ENCODE measurements at regions not wholly inside any gene's neighbourhood (a gene's known extent, or its start where the extent isn't known, plus 50 kb on each side); places are given as distances from the start of the nearest gene placed in this dataset.
A peak's percentile ranks its signal among the peaks of the same experiment; 100 is the strongest.
"Not testable (repeated sequence)": the region's sequence is repeated elsewhere in the genome, so short reads cannot be mapped to it uniquely, and the experiment has no call there.

DNA sequence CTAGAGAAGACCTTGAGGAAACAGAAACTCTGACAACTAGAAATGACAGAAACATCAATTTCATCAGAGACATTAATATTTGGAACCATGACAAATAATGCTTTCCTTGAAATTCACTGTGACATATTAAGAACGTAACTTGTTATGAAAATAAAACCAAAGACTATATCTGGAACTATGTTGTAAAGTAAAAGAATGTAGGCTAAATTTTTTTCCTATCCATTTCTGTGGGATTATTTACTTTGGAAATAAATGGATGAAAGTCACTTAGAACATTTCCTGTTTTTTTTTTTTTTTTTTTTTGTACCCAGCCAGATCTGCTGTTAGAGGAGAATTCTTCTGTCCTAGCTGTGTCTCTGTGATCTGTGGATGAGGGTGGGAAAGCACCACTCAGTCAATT lies 255.9 kb downstream of the SPRY1 start:
- Histone ChIP-seq H3K4me1 (ENCODE audit: control insufficient read depth, extremely low read depth, insufficient read depth, low read length) (peaks cover 9% of the 10 kb centered on the region), H2AFZ (ENCODE audit: low read length) (no peak overlapping the region), H3K9me3 (ENCODE audit: control insufficient read depth, insufficient read depth, low read depth, low read length) (no peaks in the 10 kb centered on the region), H3K36me3 (ENCODE audit: control insufficient read depth, insufficient read depth, low read length) (no peaks in the 10 kb centered on the region), H3K4me2 (ENCODE audit: extremely low read depth, insufficient read depth, low read length) (peak overlapping the region; percentile 3), H3K79me2 (ENCODE audit: control insufficient read depth, insufficient read depth, low read length) (no peaks in the 10 kb centered on the region), H4K20me1 (ENCODE audit: control insufficient read depth, extremely low read depth, insufficient read depth, low read length) (no peaks in the 10 kb centered on the region), H3K27ac (ENCODE audit: insufficient read depth, low read length) (no peak overlapping the region), H3K9ac (ENCODE audit: insufficient read depth, low read length) (no peak overlapping the region), H3K4me3 (replicated peaks in 1 of 4; ENCODE audit: control extremely low read depth in 1 of 4, insufficient read depth in 1 of 4, low read depth in 3 of 4, low read length in 4 of 4) (no peak overlapping the region), H3K27me3 (ENCODE audit: control insufficient read depth, insufficient read depth, low read length) (no peaks in the 10 kb centered on the region)
- TF ChIP-seq CTCF (conservative IDR thresholded peaks at IDR 0.05 in 1 of 2, IDR thresholded peaks at IDR 0.05 in 1 of 2; ENCODE audit: low read depth in 1 of 2, low read length in 2 of 2) (no peak), EZH2 (IDR thresholded peaks at IDR 0.05; ENCODE audit: low read length, missing control alignments) (no peak)
- peak in 1 of 2 donors; percentile 20 for DNase-seq (ENCODE audit: low read depth in 2 of 2)

DNA sequence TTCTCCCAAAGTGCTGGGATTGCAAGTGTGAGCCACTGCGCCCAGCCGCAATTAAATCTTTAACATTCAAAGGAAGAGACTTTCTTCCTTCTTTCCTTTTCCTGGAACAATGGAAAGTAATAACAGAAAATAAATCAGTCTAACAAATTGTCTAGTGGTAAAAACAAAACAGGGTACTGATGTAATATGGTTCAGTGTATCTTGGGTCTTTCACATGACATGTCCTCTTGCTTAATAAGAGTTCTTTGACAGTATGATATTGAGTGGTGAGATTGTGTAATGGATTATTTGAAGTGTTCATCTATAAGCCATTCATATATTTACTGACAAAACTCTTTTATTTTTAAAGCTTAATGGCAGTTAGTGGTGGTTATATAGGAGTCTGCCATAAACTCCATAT lies 256.6 kb downstream of the SPRY1 start:
- Histone ChIP-seq H3K9ac (ENCODE audit: insufficient read depth, low read length) (no peak overlapping the region), H2AFZ (ENCODE audit: low read length) (no peak overlapping the region), H3K9me3 (ENCODE audit: control insufficient read depth, insufficient read depth, low read depth, low read length) (no peaks in the 10 kb centered on the region), H3K4me3 (replicated peaks in 1 of 4; ENCODE audit: control extremely low read depth in 1 of 4, insufficient read depth in 1 of 4, low read depth in 3 of 4, low read length in 4 of 4) (no peak overlapping the region), H3K4me2 (ENCODE audit: extremely low read depth, insufficient read depth, low read length) (no peak overlapping the region), H3K27me3 (ENCODE audit: control insufficient read depth, insufficient read depth, low read length) (no peaks in the 10 kb centered on the region), H4K20me1 (ENCODE audit: control insufficient read depth, extremely low read depth, insufficient read depth, low read length) (no peaks in the 10 kb centered on the region), H3K27ac (ENCODE audit: insufficient read depth, low read length) (no peak overlapping the region), H3K4me1 (ENCODE audit: control insufficient read depth, extremely low read depth, insufficient read depth, low read length) (peaks cover 9% of the 10 kb centered on the region), H3K36me3 (ENCODE audit: control insufficient read depth, insufficient read depth, low read length) (no peaks in the 10 kb centered on the region), H3K79me2 (ENCODE audit: control insufficient read depth, insufficient read depth, low read length) (no peaks in the 10 kb centered on the region)
- DNase-seq (ENCODE audit: low read depth in 2 of 2) = no peak
- TF ChIP-seq EZH2 (IDR thresholded peaks at IDR 0.05; ENCODE audit: low read length, missing control alignments) (no peak), CTCF (conservative IDR thresholded peaks at IDR 0.05 in 1 of 2, IDR thresholded peaks at IDR 0.05 in 1 of 2; ENCODE audit: low read depth in 1 of 2, low read length in 2 of 2) (no peak)

- not testable (repeated sequence) for DNase-seq (ENCODE audit: low read depth in 2 of 2); H3K27ac ChIP-seq (ENCODE audit: insufficient read depth, low read length); H3K79me2 ChIP-seq (ENCODE audit: control insufficient read depth, insufficient read depth, low read length)
Observed at GRCh38 chr4:123656746-123657294, 260.2 kb downstream of the SPRY1 start.

GRCh38 chr4:123657606-123658005 lies 261.0 kb downstream of the SPRY1 start:
- H3K4me3 ChIP-seq (replicated peaks in 1 of 4; ENCODE audit: control extremely low read depth in 1 of 4, insufficient read depth in 1 of 4, low read depth in 3 of 4, low read length in 4 of 4); DNase-seq (ENCODE audit: low read depth in 2 of 2); H3K36me3 ChIP-seq (ENCODE audit: control insufficient read depth, insufficient read depth, low read length); H2AFZ ChIP-seq (ENCODE audit: low read length); H3K27ac ChIP-seq (ENCODE audit: insufficient read depth, low read length); H3K9ac ChIP-seq (ENCODE audit: insufficient read depth, low read length); H3K79me2 ChIP-seq (ENCODE audit: control insufficient read depth, insufficient read depth, low read length); H3K9me3 ChIP-seq (ENCODE audit: control insufficient read depth, insufficient read depth, low read depth, low read length); H4K20me1 ChIP-seq (ENCODE audit: control insufficient read depth, extremely low read depth, insufficient read depth, low read length); H3K27me3 ChIP-seq (ENCODE audit: control insufficient read depth, insufficient read depth, low read length); H3K4me2 ChIP-seq (ENCODE audit: extremely low read depth, insufficient read depth, low read length); H3K4me1 ChIP-seq (ENCODE audit: control insufficient read depth, extremely low read depth, insufficient read depth, low read length): not testable (repeated sequence)

More at GRCh38 chr4:123656746-123657294, 260.2 kb downstream of the SPRY1 start:
- H3K4me2 ChIP-seq (ENCODE audit: extremely low read depth, insufficient read depth, low read length); H3K4me3 ChIP-seq (replicated peaks in 1 of 4; ENCODE audit: control extremely low read depth in 1 of 4, insufficient read depth in 1 of 4, low read depth in 3 of 4, low read length in 4 of 4); H3K36me3 ChIP-seq (ENCODE audit: control insufficient read depth, insufficient read depth, low read length); H3K4me1 ChIP-seq (ENCODE audit: control insufficient read depth, extremely low read depth, insufficient read depth, low read length); H3K9ac ChIP-seq (ENCODE audit: insufficient read depth, low read length); H2AFZ ChIP-seq (ENCODE audit: low read length); H3K9me3 ChIP-seq (ENCODE audit: control insufficient read depth, insufficient read depth, low read depth, low read length); H3K27me3 ChIP-seq (ENCODE audit: control insufficient read depth, insufficient read depth, low read length); H4K20me1 ChIP-seq (ENCODE audit: control insufficient read depth, extremely low read depth, insufficient read depth, low read length): not testable (repeated sequence)

Measured in fibroblast of lung (primary cell).